IPS-NIHi11 (cell line): ENCODE measurements at regions not wholly inside any gene's neighbourhood (a gene's known extent, or its start where the extent isn't known, plus 50 kb on each side); places are given as distances from the start of the nearest gene placed in this dataset.
A peak's percentile ranks its signal among the peaks of the same experiment; 100 is the strongest.
"Not testable (repeated sequence)": the region's sequence is repeated elsewhere in the genome, so short reads cannot be mapped to it uniquely, and the experiment has no call there.

Experiments
- DNase-seq: peaks from one replicate; pipeline ENCODE4 v3.0.0; 2012; ENCODE audit warnings: mixed read lengths, low spot score

DNA sequence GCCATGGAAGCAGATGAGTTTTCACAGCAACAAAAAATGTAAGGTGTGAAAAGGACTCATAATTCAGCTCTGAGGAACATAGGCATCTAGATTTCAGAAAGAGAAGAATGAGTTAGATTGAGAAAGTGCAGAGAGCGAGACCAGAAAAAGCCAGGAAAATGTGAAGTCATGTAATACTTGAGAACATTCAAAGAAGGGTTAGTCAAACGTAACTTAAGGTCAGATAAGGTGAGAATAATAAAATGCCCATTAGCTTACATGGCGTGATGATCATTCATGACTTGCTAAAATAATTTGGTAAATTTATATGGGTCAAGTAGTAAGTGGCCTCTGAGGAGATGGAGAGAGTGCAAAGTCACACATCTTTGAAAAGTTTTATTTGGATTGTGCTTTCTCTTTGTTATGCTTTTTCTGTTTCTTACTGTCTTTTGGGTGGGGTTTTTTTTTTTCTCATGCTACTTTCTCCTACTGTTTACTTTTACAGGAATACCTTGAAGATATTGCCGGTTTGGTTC lies 271.8 kb upstream of the NRG3 start:
- no peak for DNase-seq

DNA sequence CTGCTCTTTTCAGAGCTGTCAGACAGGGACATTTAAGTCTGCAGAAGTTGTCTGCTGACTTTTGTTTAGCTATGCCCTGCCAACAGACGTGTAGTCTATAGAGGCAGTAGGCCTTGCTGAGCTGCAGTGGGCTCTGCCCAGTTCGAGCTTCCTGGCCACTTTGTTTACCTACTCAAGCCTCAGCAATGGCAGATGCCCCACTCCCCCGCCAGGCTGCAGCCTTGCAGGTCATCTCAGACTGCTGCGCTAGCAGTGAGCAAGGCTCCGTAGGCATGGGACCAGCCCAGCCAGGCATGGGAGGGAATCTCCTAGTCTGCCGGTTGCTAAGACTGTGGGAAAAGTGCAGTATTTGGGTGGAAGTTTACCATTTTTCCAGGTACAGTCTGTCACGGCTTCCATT lies 230.5 kb upstream of the NRG3 start:
- not testable (repeated sequence) for DNase-seq

DNA sequence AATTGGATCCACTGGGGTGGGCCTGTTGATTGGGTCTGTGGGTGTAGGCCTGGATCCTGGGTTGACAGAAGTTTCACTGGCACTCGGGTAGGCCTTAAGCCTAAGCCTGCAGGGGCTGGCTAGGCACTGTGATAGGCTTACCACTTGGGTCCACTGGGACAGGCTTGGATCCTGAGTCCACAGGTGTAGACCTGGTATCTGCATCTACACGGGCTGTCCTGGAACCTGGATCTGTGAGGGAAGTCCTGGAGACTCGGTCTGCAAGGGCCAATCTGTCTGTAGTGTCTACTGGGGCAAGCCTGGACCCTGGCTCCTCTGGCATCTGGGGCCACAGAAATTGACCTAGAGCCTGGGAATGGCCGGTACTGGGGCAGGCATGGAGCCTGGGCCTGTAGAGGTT lies 219.0 kb upstream of the NRG3 start:
- DNase-seq = no peak

DNA sequence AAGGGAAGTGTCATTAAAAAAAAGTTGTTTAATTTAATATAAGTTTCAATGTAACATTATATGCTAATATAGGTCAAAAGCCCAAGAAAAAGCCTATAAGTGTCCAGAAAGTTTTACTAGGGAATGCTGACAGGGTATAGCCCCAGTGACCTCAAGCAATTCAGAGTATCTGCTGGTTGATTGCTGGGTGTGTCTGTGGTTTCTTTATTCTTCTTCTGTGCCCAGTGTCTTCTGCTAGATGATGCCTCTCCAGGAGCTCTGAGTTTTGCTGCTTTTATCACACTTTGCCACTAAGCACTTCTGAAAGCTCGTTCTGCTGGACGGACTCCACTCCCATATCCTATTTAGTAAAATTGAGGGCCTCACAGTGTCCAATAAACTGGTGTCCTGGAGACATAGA lies 212.2 kb upstream of the NRG3 start:
- no peak for DNase-seq

DNA sequence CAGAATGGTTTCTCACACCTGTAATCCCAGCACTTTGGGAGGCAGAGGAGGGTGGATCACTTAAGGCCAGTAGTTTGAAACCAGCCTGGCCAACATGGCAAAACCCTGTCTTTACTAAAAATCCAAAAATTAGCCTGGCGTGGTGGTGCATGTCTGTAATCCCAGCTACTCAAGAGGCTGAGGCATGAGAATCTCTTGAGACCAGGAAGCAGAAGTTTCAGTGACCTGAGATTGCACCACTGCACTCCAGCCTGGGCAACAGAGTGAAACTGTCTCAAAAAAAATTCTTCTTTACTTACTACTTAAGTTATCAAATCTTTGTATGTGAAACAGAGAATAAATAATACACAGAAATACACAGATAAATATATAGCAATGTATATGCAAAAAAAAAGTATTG lies 210.2 kb upstream of the NRG3 start:
- not testable (repeated sequence) for DNase-seq

DNA sequence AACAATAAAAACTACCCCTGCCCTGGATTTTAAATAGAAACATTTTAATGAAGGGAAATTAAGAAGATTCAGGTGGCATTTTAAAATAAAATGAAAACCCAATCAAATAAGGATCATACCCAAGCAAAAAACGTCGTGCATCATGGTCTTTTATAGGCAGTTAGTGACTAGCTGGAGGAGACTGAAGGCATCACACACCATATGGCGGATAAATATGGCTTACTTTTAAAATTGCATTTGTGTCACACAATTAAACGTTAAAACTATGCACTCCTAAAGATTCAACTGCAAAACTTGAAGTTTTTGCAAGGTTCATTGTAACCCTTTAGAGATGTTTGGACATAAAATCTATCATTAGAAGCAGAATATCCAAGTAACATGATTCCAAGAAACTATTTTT lies 200.1 kb upstream of the NRG3 start:
- no peak for DNase-seq

DNA sequence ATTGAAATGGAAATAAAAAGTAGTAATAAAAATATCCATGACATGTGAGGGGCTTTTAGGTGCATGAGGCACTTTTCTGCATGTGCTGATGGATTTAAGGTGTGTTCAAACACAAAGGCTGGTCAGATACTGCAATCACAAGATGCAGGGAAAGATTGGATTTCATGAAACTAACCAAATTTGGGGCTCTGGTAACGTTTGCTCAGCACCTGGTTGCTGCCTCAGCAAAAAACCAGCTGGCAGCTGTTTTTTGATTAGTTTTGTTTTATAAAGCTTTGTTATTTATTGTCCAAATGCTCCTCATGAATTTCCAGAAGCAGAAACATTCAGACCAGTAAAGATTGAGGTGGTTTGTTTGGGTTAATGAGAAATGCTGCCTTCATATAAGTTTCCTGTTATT lies 195.7 kb upstream of the NRG3 start:
- no peak for DNase-seq

DNA sequence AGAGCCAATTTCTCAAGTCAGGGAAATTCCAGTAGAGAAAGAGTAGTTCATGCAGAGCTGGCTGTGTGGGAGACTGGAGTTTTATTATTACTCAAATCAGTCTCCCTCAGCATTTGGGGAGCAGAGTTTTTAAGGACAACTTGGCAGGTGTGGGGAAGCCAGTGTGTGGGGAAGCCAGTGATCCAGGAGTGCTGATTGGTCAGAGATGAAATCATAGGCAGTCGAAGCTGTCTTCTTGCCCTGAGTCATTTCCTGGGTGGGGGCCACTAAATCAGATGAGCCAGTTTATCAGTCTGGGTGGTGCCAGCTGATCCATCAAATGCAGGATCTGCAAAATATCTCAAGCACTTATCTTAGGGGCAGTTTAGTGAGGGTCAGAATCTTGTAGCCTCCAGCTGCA lies 194.6 kb upstream of the NRG3 start:
- no peak for DNase-seq

DNA sequence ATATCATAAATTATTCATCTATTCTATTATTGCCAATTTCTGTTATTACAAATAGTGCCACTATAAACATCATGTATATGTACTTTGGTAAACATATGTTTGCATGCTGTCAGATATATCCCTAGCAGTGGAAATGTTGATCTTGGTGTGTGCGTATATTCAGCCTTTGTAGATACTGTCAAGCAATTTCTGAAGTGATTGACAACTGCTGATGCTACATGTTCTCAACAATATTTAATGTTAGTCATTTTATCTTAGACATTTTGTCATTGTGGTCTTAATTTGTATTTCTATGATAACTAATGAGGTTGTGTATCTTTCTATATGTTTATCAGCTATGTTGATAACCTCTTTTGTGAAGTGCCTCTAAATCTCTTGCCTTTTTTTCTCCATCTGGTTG lies 186.5 kb upstream of the NRG3 start:
- no peak for DNase-seq

DNA sequence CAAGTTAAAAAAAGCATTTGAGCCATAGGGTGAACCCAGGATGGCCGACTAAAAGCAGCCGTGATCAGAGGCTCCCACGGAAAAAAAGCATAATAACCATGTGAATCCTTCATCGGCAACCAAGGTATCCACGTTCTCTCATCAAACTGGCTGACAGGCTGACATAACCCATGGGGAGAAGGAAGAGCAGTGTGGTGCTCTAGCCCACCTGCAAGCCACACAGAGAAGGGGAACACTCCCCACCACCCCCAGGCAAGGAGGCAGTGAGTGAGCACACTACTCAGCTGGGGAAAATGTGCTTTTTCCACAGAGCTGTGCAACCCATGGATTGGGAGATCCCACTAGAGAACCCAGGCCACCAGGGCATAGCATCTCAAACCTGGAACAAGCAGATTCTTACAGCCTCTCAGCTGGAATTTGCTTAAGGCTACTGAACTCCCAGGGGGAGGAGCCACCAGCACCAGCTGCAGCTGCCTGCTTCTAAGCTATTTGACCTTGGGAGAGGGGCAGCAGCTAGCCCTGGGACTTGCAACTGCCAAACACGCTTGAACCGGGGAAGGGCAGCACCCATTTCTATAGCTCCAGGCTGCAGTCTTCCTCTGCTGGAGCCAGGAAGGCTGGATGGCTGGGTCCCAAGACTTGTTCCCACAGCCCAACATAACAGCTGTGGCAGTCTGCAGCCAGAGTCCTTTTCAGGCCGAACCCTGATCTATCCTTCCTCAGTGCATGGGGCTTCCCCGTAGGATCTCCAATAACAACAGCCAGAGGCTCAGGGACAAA lies 178.2 kb upstream of the NRG3 start:
- peak; percentile 51 for DNase-seq

DNA sequence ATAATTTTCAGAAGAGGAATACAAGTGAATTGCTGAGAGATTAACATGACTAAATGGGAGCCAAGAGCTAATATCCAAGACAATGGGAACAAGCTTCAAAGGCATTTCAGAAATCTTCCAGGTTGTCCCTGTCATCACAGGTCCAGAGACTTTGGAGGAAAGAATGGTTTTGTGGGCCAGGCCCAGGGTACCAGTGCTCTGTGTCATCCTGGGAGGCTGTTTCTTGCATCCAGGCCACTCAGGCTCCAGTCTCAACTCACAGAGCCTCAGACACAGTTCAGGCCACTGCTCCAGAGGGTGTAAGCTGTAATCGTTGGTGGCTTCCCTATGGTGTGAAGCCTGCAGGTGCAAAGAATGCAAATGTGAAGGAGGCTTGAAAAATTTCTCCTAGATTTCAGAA lies 170.4 kb upstream of the NRG3 start:
- DNase-seq = no peak

DNA sequence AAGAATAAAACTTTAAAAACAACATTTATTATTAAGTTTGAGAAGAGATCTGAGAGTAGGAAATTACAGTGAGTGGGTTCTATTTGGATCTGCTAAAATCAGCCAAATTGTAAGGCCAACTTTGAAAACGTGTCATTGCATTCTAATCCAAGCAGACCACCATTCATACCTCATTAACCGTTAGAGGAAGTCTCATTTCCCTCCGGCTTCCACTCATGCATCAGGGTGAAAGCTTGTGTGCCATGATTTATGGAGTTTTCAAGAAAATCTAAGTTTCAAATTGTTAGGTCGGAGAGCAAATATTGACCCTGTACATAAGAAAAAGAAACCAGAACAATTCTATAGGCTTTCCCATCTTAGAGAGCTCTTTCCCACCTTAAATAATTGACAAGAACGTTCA lies 166.6 kb upstream of the NRG3 start:
- no peak for DNase-seq

DNA sequence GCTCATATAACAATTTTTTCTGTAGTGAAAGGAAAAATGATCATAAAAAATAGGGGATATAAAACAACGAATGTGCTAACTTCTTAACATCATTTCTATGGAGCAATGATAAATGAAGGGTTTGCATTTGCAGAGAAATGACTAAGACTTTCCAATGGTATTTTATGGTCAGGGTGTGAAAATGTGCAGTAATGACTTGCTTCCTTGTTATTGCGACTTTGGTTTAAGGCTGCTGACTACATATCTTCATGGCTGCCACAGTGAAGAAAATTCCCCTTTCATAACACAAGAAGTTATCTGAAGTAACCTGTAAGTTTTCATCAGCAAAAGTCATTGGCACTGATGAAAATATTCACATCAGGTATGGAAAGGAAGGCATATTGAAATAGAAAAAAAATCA lies 166.1 kb upstream of the NRG3 start:
- no peak for DNase-seq

DNA sequence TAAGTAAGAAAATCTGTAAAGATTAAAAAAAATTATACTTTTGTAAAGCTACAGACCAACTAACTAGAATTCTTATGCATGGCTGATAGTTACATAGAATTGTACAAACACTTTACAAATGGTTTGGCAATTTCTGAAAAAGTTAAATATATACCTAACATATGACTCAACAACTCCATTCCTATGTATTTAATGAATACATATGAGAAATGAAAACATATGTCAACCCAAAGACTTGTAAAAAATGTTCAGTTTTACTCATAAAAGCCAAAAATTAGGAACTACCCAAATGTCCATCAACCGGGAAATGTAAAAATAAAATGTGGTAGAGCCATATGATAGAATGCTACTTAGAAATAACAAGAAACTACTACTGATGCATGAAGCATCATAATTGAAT lies 152.6 kb upstream of the NRG3 start:
- DNase-seq = no peak

DNA sequence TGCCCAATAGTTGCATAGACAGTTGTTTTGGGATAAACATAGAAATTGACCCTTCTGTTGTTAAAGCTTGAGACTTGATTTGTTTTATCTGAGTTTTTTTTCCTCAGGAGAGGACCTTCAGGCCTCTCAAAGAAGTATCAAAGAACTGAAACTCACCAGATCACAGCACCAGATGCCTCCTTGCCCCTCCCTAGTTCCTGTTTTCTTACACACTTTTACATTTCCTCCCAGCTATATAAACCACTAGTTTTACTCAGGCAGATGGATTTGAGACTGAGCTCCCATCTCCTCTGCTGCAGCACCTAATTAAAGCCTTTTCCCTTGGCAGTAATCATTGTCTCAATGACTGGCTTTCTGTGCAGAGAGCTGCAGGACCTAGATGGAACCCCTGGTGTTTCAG lies 150.6 kb upstream of the NRG3 start:
- no peak for DNase-seq

DNA sequence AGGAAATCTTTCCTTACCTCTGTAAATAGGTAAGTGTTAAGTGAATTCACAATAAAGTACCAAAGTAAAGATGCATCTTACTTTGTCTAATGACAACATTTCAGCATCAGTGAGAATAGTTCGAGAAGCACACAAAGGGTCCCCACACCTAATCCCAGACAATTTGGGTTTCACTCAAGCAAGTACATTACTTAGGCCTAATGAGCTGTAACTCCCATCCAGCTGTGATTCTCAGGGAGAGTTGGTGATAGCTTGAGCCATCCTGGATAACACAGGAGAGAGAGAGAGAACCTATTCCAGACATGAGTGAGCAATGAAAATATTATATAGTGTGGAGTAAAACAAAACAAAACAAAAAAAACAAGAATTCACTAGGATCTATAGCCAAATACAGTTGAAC lies 149.1 kb upstream of the NRG3 start:
- DNase-seq = no peak

DNA sequence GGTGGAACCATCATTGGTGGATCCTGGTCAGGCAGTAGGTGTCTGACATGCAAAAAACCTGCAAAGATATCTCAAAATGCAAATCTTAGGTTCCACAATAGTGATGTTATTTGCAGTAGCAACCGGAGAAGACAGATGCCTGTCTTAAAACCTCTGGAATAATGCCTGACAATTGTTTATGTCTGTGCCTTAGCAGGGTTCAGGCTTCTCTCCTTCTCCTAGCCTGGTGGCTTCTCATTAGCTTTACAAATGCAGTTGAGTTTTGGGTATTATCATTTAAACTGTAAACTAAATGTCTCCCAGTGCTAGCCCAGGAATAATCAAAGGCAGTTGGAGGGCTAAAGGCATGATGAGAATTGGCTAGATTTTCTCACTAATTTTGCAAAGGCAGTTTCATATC lies 146.3 kb upstream of the NRG3 start:
- no peak for DNase-seq

DNA sequence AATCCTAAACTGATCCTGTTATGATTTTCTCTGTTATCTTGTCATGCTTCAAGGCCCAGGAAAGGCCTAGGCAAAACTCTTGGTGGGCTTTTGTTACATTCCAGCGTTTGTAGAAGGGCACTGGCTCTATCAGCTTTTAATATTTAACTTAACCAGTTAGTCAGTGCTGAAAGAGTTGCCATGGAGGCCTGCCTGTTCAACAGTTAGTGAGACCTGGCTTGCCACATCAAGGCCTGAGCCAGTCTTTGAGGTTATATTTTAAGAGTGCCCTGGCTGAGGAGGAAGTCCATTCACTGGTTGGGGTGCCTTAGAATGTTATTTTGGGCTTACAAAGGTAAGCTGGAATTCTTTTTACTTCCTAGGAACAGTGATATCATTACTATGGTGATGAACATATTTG lies 144.1 kb upstream of the NRG3 start:
- no peak for DNase-seq

DNA sequence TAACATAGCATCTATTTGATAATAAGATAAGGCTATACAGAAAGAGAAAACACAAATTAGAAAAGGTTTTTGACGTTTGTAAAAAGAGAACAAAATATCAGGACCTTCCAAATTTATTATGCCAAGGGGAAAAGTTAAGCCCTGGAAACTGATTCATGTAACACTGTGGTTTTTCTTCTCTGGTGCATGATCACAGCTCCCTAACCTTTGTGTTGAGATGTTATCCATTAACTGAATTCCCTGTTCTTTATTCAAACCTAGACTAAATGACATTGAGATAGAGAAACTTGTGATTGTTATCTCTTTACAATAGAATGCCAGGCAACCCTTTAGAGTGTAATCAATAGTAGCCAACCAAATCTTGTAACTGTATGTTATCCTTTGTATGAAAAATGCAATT lies 141.5 kb upstream of the NRG3 start:
- DNase-seq = no peak

DNA sequence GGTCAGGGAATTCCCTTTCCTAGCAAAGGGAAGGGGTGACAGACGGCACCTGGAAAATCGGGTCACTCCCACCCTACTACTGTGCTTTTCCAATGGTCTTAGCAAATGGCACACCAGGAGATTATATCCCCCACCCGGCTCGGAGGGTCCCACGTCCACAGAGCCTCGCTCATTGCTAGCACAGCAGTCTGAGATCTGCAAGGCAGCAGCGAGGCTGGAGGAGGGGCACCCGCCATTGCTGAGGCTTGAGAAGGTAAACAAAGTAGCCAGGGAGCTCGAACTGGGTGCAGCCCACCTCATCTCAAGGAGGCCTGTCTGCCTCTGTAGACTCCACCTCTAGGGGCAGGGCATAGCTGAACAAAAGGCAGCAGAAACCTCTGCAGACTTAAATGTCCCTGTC lies 139.8 kb upstream of the NRG3 start:
- not testable (repeated sequence) for DNase-seq

DNA sequence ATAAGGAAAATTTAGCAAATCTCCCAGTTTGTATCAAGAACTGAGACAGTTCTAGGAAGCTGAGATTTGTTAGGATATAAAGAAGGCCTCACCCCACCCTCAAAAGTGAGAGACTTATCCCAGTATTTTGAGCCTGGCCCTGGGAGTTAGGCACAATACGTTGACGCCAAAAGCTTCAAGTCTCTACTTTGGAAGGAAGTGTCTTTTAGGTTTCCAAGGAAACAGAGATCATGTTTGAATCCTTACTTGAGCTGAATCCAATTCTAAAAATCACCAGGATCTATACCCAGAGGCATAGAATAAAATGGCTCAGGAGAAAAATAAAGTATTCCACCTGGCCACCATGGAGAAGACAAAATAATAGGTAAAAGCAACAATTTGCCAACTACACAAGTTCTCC lies 115.9 kb upstream of the NRG3 start:
- no peak for DNase-seq

DNA sequence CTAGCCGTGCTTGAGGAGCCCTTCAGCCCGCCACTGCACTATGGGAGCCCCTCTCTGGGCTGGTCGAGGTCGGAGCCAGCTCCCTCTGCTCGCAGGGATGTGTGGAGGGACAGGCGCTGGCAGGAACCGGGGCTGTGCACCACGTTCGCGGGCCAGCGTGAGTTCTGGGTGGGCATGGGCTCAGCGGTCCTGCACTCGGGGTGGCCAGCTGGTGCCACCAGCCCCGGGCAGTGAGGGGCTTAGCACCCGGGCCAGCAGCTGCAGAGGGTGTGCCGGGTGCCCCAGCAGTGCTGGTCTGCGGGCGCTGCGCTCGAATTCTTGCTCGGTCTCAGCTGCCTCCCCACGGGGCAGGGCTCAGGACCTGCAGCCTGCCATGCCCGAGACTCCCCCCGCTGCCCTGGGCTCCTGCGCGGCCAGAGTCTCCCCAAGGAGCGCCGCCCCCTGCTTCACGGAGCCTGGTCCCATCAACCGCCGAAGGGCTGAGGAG lies 90.8 kb upstream of the NRG3 start:
- no peak for DNase-seq

DNA sequence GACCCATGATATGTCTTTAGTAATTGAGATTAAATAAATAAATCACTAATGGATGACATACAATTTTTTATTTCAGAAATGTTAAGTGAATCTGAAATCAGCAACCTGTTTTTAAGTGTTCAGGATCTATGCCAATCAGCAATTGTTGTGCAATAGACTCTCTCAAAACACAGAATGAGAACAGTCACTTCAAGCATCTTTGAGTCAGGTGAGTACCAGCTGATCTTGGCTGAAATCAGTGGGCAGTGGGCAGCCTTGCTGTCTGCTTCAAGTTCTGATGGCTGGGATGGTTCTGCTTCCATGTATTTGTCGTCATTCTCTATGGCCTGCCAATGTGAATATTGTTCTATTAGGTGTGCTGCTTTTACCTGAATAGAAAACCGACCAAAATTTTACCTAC lies 82.3 kb upstream of the NRG3 start:
- DNase-seq = no peak

DNA sequence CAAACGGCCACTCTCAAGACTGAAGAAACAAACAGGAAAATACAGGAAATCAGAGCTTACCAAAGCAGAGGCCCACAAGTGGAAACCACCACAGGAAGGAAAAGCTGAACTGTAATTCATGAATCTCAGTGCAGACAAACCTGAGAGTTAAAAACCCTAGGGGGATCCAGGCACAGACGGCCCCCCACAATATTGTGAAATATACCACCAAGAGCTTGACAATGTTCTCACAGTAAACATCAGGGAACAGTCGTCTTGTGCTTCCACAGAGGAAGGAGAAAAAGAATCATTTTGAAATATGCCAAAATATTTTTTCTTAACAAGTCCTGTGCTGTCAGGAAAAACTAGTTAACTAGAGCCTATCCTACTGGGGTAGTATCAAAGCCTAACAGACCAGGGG lies 68.2 kb upstream of the NRG3 start:
- no peak for DNase-seq
